ENCODE measurements at regions not wholly inside any gene's neighbourhood (a gene's known extent, or its start where the extent isn't known, plus 50 kb on each side); places are given as distances from the start of the nearest gene placed in this dataset.

DNA sequence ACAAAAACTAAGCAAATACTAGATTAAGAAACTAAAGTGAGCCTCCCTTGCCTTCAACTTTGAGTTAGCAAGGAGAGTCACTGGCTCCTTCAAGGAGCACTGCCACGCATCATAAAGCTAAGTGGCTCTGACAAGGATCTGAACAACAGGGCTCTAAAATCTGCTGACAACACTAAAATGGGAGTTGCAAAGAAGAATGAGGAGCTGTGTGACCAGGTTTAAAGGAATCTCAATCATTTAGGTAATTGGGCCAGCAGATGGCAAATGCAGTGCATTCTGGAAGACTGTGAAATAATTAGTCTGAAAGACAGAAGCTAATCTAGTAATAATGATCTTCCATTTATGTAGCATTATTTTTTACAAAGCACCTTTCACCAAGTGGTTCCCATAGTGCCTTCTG, 297.0 kb upstream of the TAS2R1 start:
- TF ChIP-seq, protein P1, sequence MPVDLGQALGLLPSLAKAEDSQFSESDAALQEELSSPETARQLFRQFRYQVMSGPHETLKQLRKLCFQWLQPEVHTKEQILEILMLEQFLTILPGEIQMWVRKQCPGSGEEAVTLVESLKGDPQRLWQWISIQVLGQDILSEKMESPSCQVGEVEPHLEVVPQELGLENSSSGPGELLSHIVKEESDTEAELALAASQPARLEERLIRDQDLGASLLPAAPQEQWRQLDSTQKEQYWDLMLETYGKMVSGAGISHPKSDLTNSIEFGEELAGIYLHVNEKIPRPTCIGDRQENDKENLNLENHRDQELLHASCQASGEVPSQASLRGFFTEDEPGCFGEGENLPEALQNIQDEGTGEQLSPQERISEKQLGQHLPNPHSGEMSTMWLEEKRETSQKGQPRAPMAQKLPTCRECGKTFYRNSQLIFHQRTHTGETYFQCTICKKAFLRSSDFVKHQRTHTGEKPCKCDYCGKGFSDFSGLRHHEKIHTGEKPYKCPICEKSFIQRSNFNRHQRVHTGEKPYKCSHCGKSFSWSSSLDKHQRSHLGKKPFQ (tag by site-specific recombination; IDR thresholded peaks at IDR 0.05): no peak
- TF ChIP-seq SETDB1 (IDR thresholded peaks at IDR 0.05; ENCODE audit: insufficient read length, low read length): no peak
- Histone ChIP-seq H3K4me3 (ENCODE audit: low read depth, low read length) (no peak overlapping the region), H3K9me3 (ENCODE audit: control insufficient read depth, insufficient read depth, low read depth, low read length) (no peaks in the 10 kb centered on the region), H3K4me1 (ENCODE audit: control insufficient read depth, insufficient read depth, low read length) (no peaks in the 10 kb centered on the region), H3K36me3 (ENCODE audit: control insufficient read depth in 2 of 2, insufficient read depth in 1 of 2, low read length in 2 of 2) (no peaks in the 10 kb centered on the region), H3K27ac (ENCODE audit: extremely low read depth, low read depth, low read length) (no peak overlapping the region)
- ChIA-PET CTCF (no interaction called here), POLR2A (no interaction called here)

DNA sequence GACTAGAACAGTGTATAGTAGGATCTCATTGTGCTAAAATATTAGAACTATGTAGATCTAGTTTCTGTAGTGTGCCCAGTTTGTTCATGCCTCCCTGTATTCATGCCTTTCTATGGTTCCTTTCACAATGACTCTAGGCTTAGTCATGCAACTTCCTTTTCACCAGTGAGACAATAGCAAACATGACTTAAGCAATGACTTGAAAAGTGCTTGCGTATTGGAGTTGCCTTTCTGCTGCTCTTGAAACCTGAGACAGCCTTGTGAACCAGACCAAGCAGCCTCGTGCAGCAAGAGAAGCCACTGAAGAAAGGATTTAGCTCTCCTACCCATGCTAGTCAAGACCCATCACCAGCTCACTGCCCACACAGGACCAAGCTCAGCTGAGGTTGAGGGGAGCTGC, 294.5 kb upstream of the TAS2R1 start:
- TF ChIP-seq ZNF596 (tag by site-specific recombination; IDR thresholded peaks at IDR 0.05) (no peak), ZNF2 (tag by site-specific recombination; IDR thresholded peaks at IDR 0.05) (no peak), FEZF1 (tag by site-specific recombination; IDR thresholded peaks at IDR 0.05) (no peak), ZNF785 (tag by site-specific recombination; IDR thresholded peaks at IDR 0.05) (no peak), ZNF768 (tag by site-specific recombination; IDR thresholded peaks at IDR 0.05) (no peak), ZNF112 (tag by site-specific recombination; IDR thresholded peaks at IDR 0.05) (no peak), SP2 (tag by site-specific recombination; IDR thresholded peaks at IDR 0.05) (no peak), ZFP37 (tag by site-specific recombination; IDR thresholded peaks at IDR 0.05) (no peak), ZNF394 (tag by site-specific recombination; IDR thresholded peaks at IDR 0.05; ENCODE audit: borderline replicate concordance) (no peak), ZBTB48 (tag by site-specific recombination; IDR thresholded peaks at IDR 0.05) (no peak), SP3 (tag by site-specific recombination; IDR thresholded peaks at IDR 0.05) (no peak), ZNF654 (tag by site-specific recombination; IDR thresholded peaks at IDR 0.05; ENCODE audit: low read depth) (no peak), SP7 (tag by site-specific recombination; IDR thresholded peaks at IDR 0.05) (no peak)
- TF ChIP-seq, protein P2, sequence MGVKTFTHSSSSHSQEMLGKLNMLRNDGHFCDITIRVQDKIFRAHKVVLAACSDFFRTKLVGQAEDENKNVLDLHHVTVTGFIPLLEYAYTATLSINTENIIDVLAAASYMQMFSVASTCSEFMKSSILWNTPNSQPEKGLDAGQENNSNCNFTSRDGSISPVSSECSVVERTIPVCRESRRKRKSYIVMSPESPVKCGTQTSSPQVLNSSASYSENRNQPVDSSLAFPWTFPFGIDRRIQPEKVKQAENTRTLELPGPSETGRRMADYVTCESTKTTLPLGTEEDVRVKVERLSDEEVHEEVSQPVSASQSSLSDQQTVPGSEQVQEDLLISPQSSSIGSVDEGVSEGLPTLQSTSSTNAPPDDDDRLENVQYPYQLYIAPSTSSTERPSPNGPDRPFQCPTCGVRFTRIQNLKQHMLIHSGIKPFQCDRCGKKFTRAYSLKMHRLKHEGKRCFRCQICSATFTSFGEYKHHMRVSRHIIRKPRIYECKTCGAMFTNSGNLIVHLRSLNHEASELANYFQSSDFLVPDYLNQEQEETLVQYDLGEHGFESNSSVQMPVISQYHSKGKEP (tag by site-specific recombination; IDR thresholded peaks at IDR 0.05): no peak
- TF ChIP-seq, protein P3, sequence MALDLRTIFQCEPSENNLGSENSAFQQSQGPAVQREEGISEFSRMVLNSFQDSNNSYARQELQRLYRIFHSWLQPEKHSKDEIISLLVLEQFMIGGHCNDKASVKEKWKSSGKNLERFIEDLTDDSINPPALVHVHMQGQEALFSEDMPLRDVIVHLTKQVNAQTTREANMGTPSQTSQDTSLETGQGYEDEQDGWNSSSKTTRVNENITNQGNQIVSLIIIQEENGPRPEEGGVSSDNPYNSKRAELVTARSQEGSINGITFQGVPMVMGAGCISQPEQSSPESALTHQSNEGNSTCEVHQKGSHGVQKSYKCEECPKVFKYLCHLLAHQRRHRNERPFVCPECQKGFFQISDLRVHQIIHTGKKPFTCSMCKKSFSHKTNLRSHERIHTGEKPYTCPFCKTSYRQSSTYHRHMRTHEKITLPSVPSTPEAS (tag by site-specific recombination; IDR thresholded peaks at IDR 0.05): no peak
- TF ChIP-seq, protein P4, sequence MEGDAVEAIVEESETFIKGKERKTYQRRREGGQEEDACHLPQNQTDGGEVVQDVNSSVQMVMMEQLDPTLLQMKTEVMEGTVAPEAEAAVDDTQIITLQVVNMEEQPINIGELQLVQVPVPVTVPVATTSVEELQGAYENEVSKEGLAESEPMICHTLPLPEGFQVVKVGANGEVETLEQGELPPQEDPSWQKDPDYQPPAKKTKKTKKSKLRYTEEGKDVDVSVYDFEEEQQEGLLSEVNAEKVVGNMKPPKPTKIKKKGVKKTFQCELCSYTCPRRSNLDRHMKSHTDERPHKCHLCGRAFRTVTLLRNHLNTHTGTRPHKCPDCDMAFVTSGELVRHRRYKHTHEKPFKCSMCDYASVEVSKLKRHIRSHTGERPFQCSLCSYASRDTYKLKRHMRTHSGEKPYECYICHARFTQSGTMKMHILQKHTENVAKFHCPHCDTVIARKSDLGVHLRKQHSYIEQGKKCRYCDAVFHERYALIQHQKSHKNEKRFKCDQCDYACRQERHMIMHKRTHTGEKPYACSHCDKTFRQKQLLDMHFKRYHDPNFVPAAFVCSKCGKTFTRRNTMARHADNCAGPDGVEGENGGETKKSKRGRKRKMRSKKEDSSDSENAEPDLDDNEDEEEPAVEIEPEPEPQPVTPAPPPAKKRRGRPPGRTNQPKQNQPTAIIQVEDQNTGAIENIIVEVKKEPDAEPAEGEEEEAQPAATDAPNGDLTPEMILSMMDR (tag by site-specific recombination; IDR thresholded peaks at IDR 0.05): no peak
- TF ChIP-seq, protein P5, sequence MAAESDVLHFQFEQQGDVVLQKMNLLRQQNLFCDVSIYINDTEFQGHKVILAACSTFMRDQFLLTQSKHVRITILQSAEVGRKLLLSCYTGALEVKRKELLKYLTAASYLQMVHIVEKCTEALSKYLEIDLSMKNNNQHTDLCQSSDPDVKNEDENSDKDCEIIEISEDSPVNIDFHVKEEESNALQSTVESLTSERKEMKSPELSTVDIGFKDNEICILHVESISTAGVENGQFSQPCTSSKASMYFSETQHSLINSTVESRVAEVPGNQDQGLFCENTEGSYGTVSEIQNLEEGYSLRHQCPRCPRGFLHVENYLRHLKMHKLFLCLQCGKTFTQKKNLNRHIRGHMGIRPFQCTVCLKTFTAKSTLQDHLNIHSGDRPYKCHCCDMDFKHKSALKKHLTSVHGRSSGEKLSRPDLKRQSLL (tag by site-specific recombination; IDR thresholded peaks at IDR 0.05): no peak
- POLR2A ChIA-PET: no interaction called here
- no peaks in the 10 kb centered on the region for H3K36me3 ChIP-seq (ENCODE audit: control insufficient read depth in 2 of 2, insufficient read depth in 1 of 2, low read length in 2 of 2)
- no peaks in the 10 kb centered on the region for H3K4me1 ChIP-seq (ENCODE audit: control insufficient read depth, insufficient read depth, low read length)
- no peak overlapping the region for H3K4me3 ChIP-seq (ENCODE audit: low read depth, low read length)
- H3K27ac ChIP-seq (ENCODE audit: extremely low read depth, low read depth, low read length): no peak overlapping the region
- CTCF ChIA-PET: no interaction called here
- H3K9me3 ChIP-seq (ENCODE audit: control insufficient read depth, insufficient read depth, low read depth, low read length): no peaks in the 10 kb centered on the region

All from HEK293 (cell line).